ENCODE measurements at regions not wholly inside any gene's neighbourhood (a gene's known extent, or its start where the extent isn't known, plus 50 kb on each side); places are given as distances from the start of the nearest gene placed in this dataset.

DNA sequence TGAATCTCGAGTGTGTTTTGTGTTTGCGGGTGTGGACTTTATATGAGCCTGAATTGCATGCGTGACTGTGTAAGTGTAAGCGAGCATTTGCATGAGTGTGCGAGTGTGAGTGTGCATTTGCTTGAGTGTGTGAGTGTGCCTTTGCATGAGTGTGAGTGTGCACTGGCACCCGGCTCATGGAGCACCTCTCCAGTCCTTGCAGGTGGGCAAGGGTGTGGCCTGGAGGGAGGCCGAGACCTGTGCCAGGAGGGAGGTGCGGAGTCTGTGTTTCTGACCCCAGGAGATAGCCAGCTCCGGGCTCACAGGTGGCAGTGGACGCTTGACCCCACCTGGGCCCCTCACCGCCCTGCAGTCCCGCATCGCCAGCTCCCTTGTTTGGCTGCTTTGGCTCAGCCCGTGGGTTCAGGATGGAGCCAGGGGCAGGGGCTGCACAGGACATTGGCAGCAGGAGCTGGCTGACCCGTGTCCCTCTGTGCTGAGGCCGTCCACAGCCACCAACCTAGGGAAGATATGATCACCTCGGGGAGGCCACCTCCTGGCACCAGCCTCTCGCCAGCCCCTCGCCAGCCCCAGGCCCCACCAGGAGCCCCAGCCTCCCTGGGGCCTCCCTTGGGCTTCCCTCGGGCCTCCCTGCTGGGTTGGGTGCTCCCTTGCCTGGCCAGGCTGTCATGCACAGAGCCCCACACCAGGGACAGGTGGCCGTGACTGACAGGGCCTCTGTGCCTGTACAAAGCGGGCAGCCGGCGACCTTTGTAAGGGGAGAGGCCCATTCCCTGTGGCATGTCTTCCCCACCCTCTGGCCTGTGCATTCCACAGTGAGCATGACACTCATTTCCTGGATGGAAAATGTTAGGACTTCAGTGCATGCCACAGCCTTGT lies 81.6 kb downstream of the PTGR3 start:
- TF ChIP-seq, protein P1, sequence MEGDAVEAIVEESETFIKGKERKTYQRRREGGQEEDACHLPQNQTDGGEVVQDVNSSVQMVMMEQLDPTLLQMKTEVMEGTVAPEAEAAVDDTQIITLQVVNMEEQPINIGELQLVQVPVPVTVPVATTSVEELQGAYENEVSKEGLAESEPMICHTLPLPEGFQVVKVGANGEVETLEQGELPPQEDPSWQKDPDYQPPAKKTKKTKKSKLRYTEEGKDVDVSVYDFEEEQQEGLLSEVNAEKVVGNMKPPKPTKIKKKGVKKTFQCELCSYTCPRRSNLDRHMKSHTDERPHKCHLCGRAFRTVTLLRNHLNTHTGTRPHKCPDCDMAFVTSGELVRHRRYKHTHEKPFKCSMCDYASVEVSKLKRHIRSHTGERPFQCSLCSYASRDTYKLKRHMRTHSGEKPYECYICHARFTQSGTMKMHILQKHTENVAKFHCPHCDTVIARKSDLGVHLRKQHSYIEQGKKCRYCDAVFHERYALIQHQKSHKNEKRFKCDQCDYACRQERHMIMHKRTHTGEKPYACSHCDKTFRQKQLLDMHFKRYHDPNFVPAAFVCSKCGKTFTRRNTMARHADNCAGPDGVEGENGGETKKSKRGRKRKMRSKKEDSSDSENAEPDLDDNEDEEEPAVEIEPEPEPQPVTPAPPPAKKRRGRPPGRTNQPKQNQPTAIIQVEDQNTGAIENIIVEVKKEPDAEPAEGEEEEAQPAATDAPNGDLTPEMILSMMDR (IDR thresholded peaks at IDR 0.05), result no peak
- TF ChIP-seq POLR2A (IDR thresholded peaks at IDR 0.05), result no peak
